ENCODE measurements at regions not wholly inside any gene's neighbourhood (a gene's known extent, or its start where the extent isn't known, plus 50 kb on each side); places are given as distances from the start of the nearest gene placed in this dataset.

GRCh38 chr10:88059190-88059589 lies 195.8 kb downstream of the PTEN start:
- no peak for DNase-seq (ENCODE audit: low read depth, low spot score)

- no peak for DNase-seq (ENCODE audit: low read depth, low spot score)
These were observed 197.3 kb downstream of the PTEN start for GRCh38 chr10:88060762-88061161.

- no peak for DNase-seq (ENCODE audit: low read depth, low spot score)
These were observed 199.0 kb downstream of the PTEN start for GRCh38 chr10:88062385-88062784.

GRCh38 chr10:88062798-88063472 lies 199.5 kb downstream of the PTEN start:
- no peak for DNase-seq (ENCODE audit: low read depth, low spot score)

- no peak for DNase-seq (ENCODE audit: low read depth, low spot score)
These were observed 200.6 kb downstream of the PTEN start for GRCh38 chr10:88063861-88064557.

GRCh38 chr10:88064608-88065382 lies 201.4 kb downstream of the PTEN start:
- DNase-seq (ENCODE audit: low read depth, low spot score) = no peak

GRCh38 chr10:88065383-88066049 lies 202.1 kb downstream of the PTEN start:
- no peak for DNase-seq (ENCODE audit: low read depth, low spot score)

- DNase-seq (ENCODE audit: low read depth, low spot score) = no peak
These were observed 202.9 kb downstream of the PTEN start for GRCh38 chr10:88066319-88066718.

GRCh38 chr10:88066876-88067275 lies 203.5 kb downstream of the PTEN start:
- no peak for DNase-seq (ENCODE audit: low read depth, low spot score)

GRCh38 chr10:88067737-88068136 lies 204.3 kb downstream of the PTEN start:
- DNase-seq (ENCODE audit: low read depth, low spot score) = no peak

GRCh38 chr10:88069338-88069737 lies 205.9 kb downstream of the PTEN start:
- no peak for DNase-seq (ENCODE audit: low read depth, low spot score)

- DNase-seq (ENCODE audit: low read depth, low spot score) = no peak
These were observed 206.9 kb downstream of the PTEN start for GRCh38 chr10:88070080-88070880.

- DNase-seq (ENCODE audit: low read depth, low spot score) = no peak
These were observed 208.5 kb downstream of the PTEN start for GRCh38 chr10:88071879-88072278.

- DNase-seq (ENCODE audit: low read depth, low spot score) = no peak
These were observed 210.3 kb downstream of the PTEN start for GRCh38 chr10:88073682-88074081.

GRCh38 chr10:88074971-88075370 lies 211.5 kb downstream of the PTEN start:
- DNase-seq (ENCODE audit: low read depth, low spot score) = no peak

GRCh38 chr10:88076027-88076880 lies 212.8 kb downstream of the PTEN start:
- no peak for DNase-seq (ENCODE audit: low read depth, low spot score)

- no peak for DNase-seq (ENCODE audit: low read depth, low spot score)
These were observed 214.6 kb downstream of the PTEN start for GRCh38 chr10:88077977-88078376.

GRCh38 chr10:88080213-88080612 lies 216.8 kb downstream of the PTEN start:
- no peak for DNase-seq (ENCODE audit: low read depth, low spot score)

GRCh38 chr10:88081457-88082054 lies 218.1 kb downstream of the PTEN start:
- DNase-seq (ENCODE audit: low read depth, low spot score) = no peak

- DNase-seq (ENCODE audit: low read depth, low spot score) = no peak
These were observed 219.0 kb downstream of the PTEN start for GRCh38 chr10:88082391-88082790.
